GM12864 (cell line): ENCODE measurements at regions not wholly inside any gene's neighbourhood (a gene's known extent, or its start where the extent isn't known, plus 50 kb on each side); places are given as distances from the start of the nearest gene placed in this dataset.
A peak's percentile ranks its signal among the peaks of the same experiment; 100 is the strongest.

ENCODE experiments used
- DNase-seq: peaks from one replicate; pipeline ENCODE4 v3.0.0-alpha.2; 2011; ENCODE audit warnings: low read depth
- H3K4me3 ChIP-seq: 2 replicates; pipeline ENCODE4 v1.5.1; 2011; ENCODE audit warnings: mild to moderate bottlenecking, low read depth, low read length, control low read depth
- CTCF ChIP-seq: IDR thresholded peaks from 2 replicates; pipeline ENCODE4 v1.5.1; 2011; ENCODE audit warnings: low read depth, mild to moderate bottlenecking, moderate library complexity, low read length, control low read depth, inconsistent platforms; ENCODE audit errors: missing control alignments

- DNase-seq = no peak
- TF ChIP-seq CTCF = no peak
- no peak overlapping the region for H3K4me3 ChIP-seq
Observed at GRCh38 chr21:36575306-36575705, 95.4 kb upstream of the CLDN14 start.

- TF ChIP-seq CTCF = no peak
- DNase-seq = no peak
- H3K4me3 ChIP-seq = no peak overlapping the region
Observed at GRCh38 chr21:36576441-36576840, 96.5 kb upstream of the CLDN14 start.

GRCh38 chr21:36579898-36580297, 100.0 kb upstream of the CLDN14 start:
- H3K4me3 ChIP-seq = no peak overlapping the region
- DNase-seq = no peak
- no peak for TF ChIP-seq CTCF

- peak; percentile 3 for DNase-seq
- TF ChIP-seq CTCF = no peak
- no peak overlapping the region for H3K4me3 ChIP-seq
Observed at GRCh38 chr21:36582271-36582670, 102.3 kb upstream of the CLDN14 start.

GRCh38 chr21:36583591-36583990, 103.7 kb upstream of the CLDN14 start:
- no peak overlapping the region for H3K4me3 ChIP-seq
- DNase-seq = no peak
- TF ChIP-seq CTCF = no peak

- no peak overlapping the region for H3K4me3 ChIP-seq
- peak; percentile 5 for DNase-seq
- peak; percentile 39 for TF ChIP-seq CTCF
Observed at GRCh38 chr21:36584980-36585940, 105.3 kb upstream of the CLDN14 start.

GRCh38 chr21:36587388-36587787, 107.5 kb upstream of the CLDN14 start:
- DNase-seq = no peak
- no peak overlapping the region for H3K4me3 ChIP-seq
- TF ChIP-seq CTCF = no peak
